Cardiac muscle cell (in vitro differentiated cells and primary cell): ENCODE measurements at regions not wholly inside any gene's neighbourhood (a gene's known extent, or its start where the extent isn't known, plus 50 kb on each side); places are given as distances from the start of the nearest gene placed in this dataset.

Experiments
- DNase-seq, 2 donors: peaks; one replicate each; pipeline versions ENCODE4 v3.0.0 to v3.0.0-alpha.2; 2010 to 2017; ENCODE audit warnings: low read depth in 1 of 2, low spot score in 1 of 2
- H3K27ac ChIP-seq: fragments of 200-600 bp; sonication (generic); 2 replicates; pipeline ENCODE4 v1.5.1; 2016
- H3K27me3 ChIP-seq: fragments of 200-600 bp; sonication (generic); 2 replicates; pipeline ENCODE4 v1.6.0; 2016; ENCODE audit warnings: control low read depth
- H3K36me3 ChIP-seq: fragments of 200-600 bp; sonication (generic); 2 replicates; pipeline ENCODE4 v1.5.1; 2016; ENCODE audit warnings: control low read depth
- H3K4me1 ChIP-seq: fragments of 200-600 bp; sonication (generic); 2 replicates; pipeline ENCODE4 v1.8.1; 2017; ENCODE audit warnings: low read depth, mild to moderate bottlenecking, mixed run types
- H3K4me3 ChIP-seq: fragments of 200-600 bp; sonication (generic); 2 replicates; pipeline ENCODE4 v1.5.1; 2016; ENCODE audit warnings: mild to moderate bottlenecking
- H3K9me3 ChIP-seq: fragments of 200-600 bp; sonication (generic); 2 replicates; pipeline ENCODE4 v1.5.1; 2017; ENCODE audit warnings: low read depth, mild to moderate bottlenecking, control low read depth
- CTCF ChIP-seq: IDR thresholded peaks from 2 replicates; pipeline ENCODE4 v1.5.1; 2012; ENCODE audit warnings: low read depth, mild to moderate bottlenecking, low read length

GRCh38 chr1:87821335-87821697 lies 492.6 kb downstream of the LMO4 start:
- TF ChIP-seq CTCF: no peak
- DNase-seq: no peak
- no peaks in the 10 kb centered on the region for H3K27me3 ChIP-seq

GRCh38 chr1:87826681-87827251 lies 498.1 kb downstream of the LMO4 start:
- no peaks in the 10 kb centered on the region for H3K9me3 ChIP-seq
- TF ChIP-seq CTCF: no peak
- DNase-seq: peak in 1 of 2 donors; percentile 96
- H3K27me3 ChIP-seq: no peaks in the 10 kb centered on the region
- no peaks in the 10 kb centered on the region for H3K4me1 ChIP-seq
- H3K4me3 ChIP-seq: no peak overlapping the region
- H3K27ac ChIP-seq: no peak overlapping the region
- H3K36me3 ChIP-seq: no peaks in the 10 kb centered on the region

More at GRCh38 chr1:87821335-87821697, 492.6 kb downstream of the LMO4 start:
- Histone ChIP-seq H3K27ac (no peak overlapping the region), H3K4me1 (no peaks in the 10 kb centered on the region), H3K4me3 (no peak overlapping the region), H3K36me3 (no peaks in the 10 kb centered on the region), H3K9me3 (no peaks in the 10 kb centered on the region)

- no peak overlapping the region for H3K27ac ChIP-seq
- TF ChIP-seq CTCF: no peak
- no peaks in the 10 kb centered on the region for H3K9me3 ChIP-seq
- no peak for DNase-seq
- no peaks in the 10 kb centered on the region for H3K36me3 ChIP-seq
- no peaks in the 10 kb centered on the region for H3K27me3 ChIP-seq
- no peak overlapping the region for H3K4me3 ChIP-seq
- no peaks in the 10 kb centered on the region for H3K4me1 ChIP-seq
These were observed 500.7 kb downstream of the LMO4 start for GRCh38 chr1:87829360-87829759.

- Histone ChIP-seq H3K9me3 (no peaks in the 10 kb centered on the region), H3K4me3 (no peak overlapping the region), H3K27ac (no peak overlapping the region), H3K27me3 (no peaks in the 10 kb centered on the region), H3K4me1 (no peaks in the 10 kb centered on the region), H3K36me3 (no peaks in the 10 kb centered on the region)
- TF ChIP-seq CTCF: no peak
- no peak for DNase-seq
These were observed 501.8 kb downstream of the LMO4 start for GRCh38 chr1:87830432-87830978.

GRCh38 chr1:87833166-87833565 lies 504.5 kb downstream of the LMO4 start:
- no peaks in the 10 kb centered on the region for H3K27me3 ChIP-seq
- no peaks in the 10 kb centered on the region for H3K36me3 ChIP-seq
- peak in 1 of 2 donors; percentile 74 for DNase-seq
- H3K27ac ChIP-seq: no peak overlapping the region
- H3K4me1 ChIP-seq: no peaks in the 10 kb centered on the region
- no peak overlapping the region for H3K4me3 ChIP-seq
- no peaks in the 10 kb centered on the region for H3K9me3 ChIP-seq
- TF ChIP-seq CTCF: no peak

- Histone ChIP-seq H3K27ac (no peak overlapping the region), H3K4me1 (no peaks in the 10 kb centered on the region), H3K9me3 (no peaks in the 10 kb centered on the region), H3K36me3 (no peaks in the 10 kb centered on the region), H3K27me3 (no peaks in the 10 kb centered on the region), H3K4me3 (no peak overlapping the region)
- TF ChIP-seq CTCF: no peak
- DNase-seq: no peak
These were observed 505.5 kb downstream of the LMO4 start for GRCh38 chr1:87834151-87834550.
